ENCODE measurements at regions not wholly inside any gene's neighbourhood (a gene's known extent, or its start where the extent isn't known, plus 50 kb on each side); places are given as distances from the start of the nearest gene placed in this dataset.
A peak's percentile ranks its signal among the peaks of the same experiment; 100 is the strongest.
"Not testable (repeated sequence)": the region's sequence is repeated elsewhere in the genome, so short reads cannot be mapped to it uniquely, and the experiment has no call there.

- H3K27ac Mint-ChIP-seq; H3K36me3 ChIP-seq (ENCODE audit: insufficient read depth, low read length); H3K4me3 ChIP-seq (ENCODE audit: low read length in 2 of 2); intact Hi-C loops (cut with micrococcal nuclease); CTCF ChIA-PET (ENCODE audit: partially characterized antibody); H3K4me1 Mint-ChIP-seq; H3K4me3 Mint-ChIP-seq; H3K9me3 ChIP-seq (ENCODE audit: control insufficient read depth in 1 of 2, low read length in 2 of 2); H3K36me3 Mint-ChIP-seq; H3K4me1 ChIP-seq (ENCODE audit: insufficient read depth, low read length); H3K27me3 ChIP-seq (ENCODE audit: insufficient read depth, low read length); H3K9me3 Mint-ChIP-seq; H3K27me3 Mint-ChIP-seq; DNase-seq; H3K27ac ChIP-seq (ENCODE audit: low read depth, low read length); POLR2A ChIA-PET (ENCODE audit: partially characterized antibody): not testable (repeated sequence)
These were observed 674.6 kb downstream of the SPATA31A7 start for GRCh38 chr9:61864463-61864862.

DNA sequence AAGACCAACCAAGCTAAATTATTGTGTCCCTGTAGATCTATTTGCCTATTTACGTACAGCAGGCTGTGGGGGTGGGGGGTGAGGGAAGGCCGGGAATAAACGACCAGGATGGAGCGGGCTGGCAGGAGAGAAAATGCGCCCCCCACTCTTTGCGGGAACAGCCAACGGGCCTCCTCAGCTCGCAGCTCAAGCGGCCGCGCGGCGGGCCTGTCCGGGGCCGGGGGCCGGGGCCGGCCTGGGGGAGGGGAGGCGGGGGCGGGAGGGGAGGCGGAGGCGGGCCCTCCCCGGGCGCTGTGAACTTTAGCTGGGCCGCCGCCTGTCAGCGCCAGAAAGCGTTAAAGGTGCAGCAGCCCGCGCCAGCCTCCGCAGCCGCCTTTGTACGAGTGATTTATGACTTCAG is 679.1 kb downstream of the SPATA31A7 start:
- H3K27ac Mint-ChIP-seq; CTCF ChIA-PET (ENCODE audit: partially characterized antibody); DNase-seq; H3K36me3 Mint-ChIP-seq; H3K4me1 ChIP-seq (ENCODE audit: insufficient read depth, low read length); H3K9me3 Mint-ChIP-seq; intact Hi-C loops (cut with micrococcal nuclease); H3K9me3 ChIP-seq (ENCODE audit: control insufficient read depth in 1 of 2, low read length in 2 of 2); H3K27ac ChIP-seq (ENCODE audit: low read depth, low read length); H3K36me3 ChIP-seq (ENCODE audit: insufficient read depth, low read length); H3K27me3 Mint-ChIP-seq; H3K4me3 ChIP-seq (ENCODE audit: low read length in 2 of 2); H3K4me1 Mint-ChIP-seq; H3K27me3 ChIP-seq (ENCODE audit: insufficient read depth, low read length); POLR2A ChIA-PET (ENCODE audit: partially characterized antibody): not testable (repeated sequence)
- H3K4me3 Mint-ChIP-seq: peak overlapping the region in 2 of 8 donors; percentile 17 to 29

DNA sequence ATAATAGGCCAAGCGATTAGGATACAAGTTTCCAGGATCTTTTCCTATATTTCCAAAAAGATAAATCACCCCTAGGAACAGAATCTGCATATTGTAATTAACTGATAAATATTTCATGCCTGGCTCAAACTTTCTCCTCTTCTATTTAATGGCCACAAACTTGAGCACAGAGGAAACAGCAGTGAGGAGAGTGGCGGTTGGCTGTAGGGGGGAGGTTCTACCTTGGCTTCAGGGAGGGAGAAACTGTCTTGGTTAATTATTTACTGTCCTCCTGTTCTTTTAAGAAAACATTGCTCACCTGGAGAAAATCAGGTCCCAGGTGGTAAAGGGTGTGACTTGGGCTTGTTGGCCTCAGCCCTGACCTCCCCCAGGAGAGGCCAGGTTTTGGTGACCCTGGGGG is 682.5 kb downstream of the SPATA31A7 start:
- POLR2A ChIA-PET (ENCODE audit: partially characterized antibody); H3K27me3 ChIP-seq (ENCODE audit: insufficient read depth, low read length); H3K9me3 Mint-ChIP-seq; H3K27me3 Mint-ChIP-seq; CTCF ChIA-PET (ENCODE audit: partially characterized antibody); H3K36me3 Mint-ChIP-seq; H3K4me3 Mint-ChIP-seq; H3K4me3 ChIP-seq (ENCODE audit: low read length in 2 of 2); H3K9me3 ChIP-seq (ENCODE audit: control insufficient read depth in 1 of 2, low read length in 2 of 2); H3K27ac Mint-ChIP-seq; H3K27ac ChIP-seq (ENCODE audit: low read depth, low read length); H3K36me3 ChIP-seq (ENCODE audit: insufficient read depth, low read length); H3K4me1 Mint-ChIP-seq; intact Hi-C loops (cut with micrococcal nuclease); H3K4me1 ChIP-seq (ENCODE audit: insufficient read depth, low read length): not testable (repeated sequence)
- peak in 1 of 5 donors; percentile 4 for DNase-seq
